IPS-NIHi7 (cell line): ENCODE measurements at regions not wholly inside any gene's neighbourhood (a gene's known extent, or its start where the extent isn't known, plus 50 kb on each side); places are given as distances from the start of the nearest gene placed in this dataset.
"Not testable (repeated sequence)": the region's sequence is repeated elsewhere in the genome, so short reads cannot be mapped to it uniquely, and the experiment has no call there.

ENCODE experiments used
- DNase-seq: peaks from one replicate; pipeline ENCODE4 v3.0.0; 2012; ENCODE audit warnings: mixed read lengths; ENCODE audit errors: extremely low spot score

GRCh38 chr2:38146907-38147307 lies 71.0 kb upstream of the CYP1B1 start:
- peak; percentile 81 for DNase-seq

GRCh38 chr2:38146275-38146906 lies 70.4 kb upstream of the CYP1B1 start:
- DNase-seq: peak; percentile 54

GRCh38 chr2:38145236-38145635 lies 69.3 kb upstream of the CYP1B1 start:
- no peak for DNase-seq

GRCh38 chr2:38142627-38143026 lies 66.7 kb upstream of the CYP1B1 start:
- no peak for DNase-seq

- no peak for DNase-seq
Measured at GRCh38 chr2:38141501-38141900, 65.5 kb upstream of the CYP1B1 start.

- DNase-seq: no peak
Measured at GRCh38 chr2:38138996-38139395, 63.0 kb upstream of the CYP1B1 start.

- no peak for DNase-seq
Measured at GRCh38 chr2:38138419-38138818, 62.5 kb upstream of the CYP1B1 start.

- DNase-seq: not testable (repeated sequence)
Measured at GRCh38 chr2:38137958-38138357, 62.0 kb upstream of the CYP1B1 start.

GRCh38 chr2:38131676-38132075 lies 55.7 kb upstream of the CYP1B1 start:
- no peak for DNase-seq

- DNase-seq: no peak
Measured at GRCh38 chr2:38130876-38131275, 54.9 kb upstream of the CYP1B1 start.

- DNase-seq: no peak
Measured at GRCh38 chr2:38129987-38130386, 54.0 kb upstream of the CYP1B1 start.

GRCh38 chr2:38129481-38129880 lies 53.5 kb upstream of the CYP1B1 start:
- DNase-seq: no peak

GRCh38 chr2:38128653-38129052 lies 52.7 kb upstream of the CYP1B1 start:
- no peak for DNase-seq

- DNase-seq: no peak
Measured at GRCh38 chr2:38127277-38127676, 51.3 kb upstream of the CYP1B1 start.

GRCh38 chr2:38125842-38126241 lies 49.9 kb upstream of the CYP1B1 start:
- DNase-seq: no peak
